NCI-H748 (cell line): ENCODE measurements at regions not wholly inside any gene's neighbourhood (a gene's known extent, or its start where the extent isn't known, plus 50 kb on each side); places are given as distances from the start of the nearest gene placed in this dataset.
"Not testable (repeated sequence)": the region's sequence is repeated elsewhere in the genome, so short reads cannot be mapped to it uniquely, and the experiment has no call there.

Experiments
- DNase-seq: peaks from one replicate; lab custom pipeline; 2025; ENCODE audit not compliant: unreplicated experiment; lab: John Stamatoyannopoulos, UW

DNA sequence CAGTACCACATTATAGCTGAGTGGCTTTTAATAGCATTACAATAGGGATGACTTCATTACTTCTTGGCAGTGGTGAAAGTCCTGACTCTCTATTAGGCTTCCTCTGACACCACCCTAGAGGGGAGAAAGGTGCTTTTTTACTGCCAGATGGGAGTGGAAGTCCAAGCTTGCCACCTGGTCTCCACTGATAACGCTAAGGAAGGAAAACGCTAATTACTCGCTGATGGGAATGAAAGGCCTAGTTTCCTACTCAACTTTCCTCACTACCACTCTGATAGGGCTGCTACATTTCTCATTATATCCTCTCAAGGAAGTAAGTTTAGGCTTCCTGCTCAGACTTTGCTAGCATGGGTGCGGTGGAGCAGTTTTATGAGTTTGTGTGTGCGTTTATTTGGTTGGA, 62.3 kb upstream of the PAGE3 start:
- no peak for DNase-seq

- DNase-seq = no peak
These were observed 70.6 kb upstream of the PAGE3 start for GRCh38 chrX:55335296-55335695.

DNA sequence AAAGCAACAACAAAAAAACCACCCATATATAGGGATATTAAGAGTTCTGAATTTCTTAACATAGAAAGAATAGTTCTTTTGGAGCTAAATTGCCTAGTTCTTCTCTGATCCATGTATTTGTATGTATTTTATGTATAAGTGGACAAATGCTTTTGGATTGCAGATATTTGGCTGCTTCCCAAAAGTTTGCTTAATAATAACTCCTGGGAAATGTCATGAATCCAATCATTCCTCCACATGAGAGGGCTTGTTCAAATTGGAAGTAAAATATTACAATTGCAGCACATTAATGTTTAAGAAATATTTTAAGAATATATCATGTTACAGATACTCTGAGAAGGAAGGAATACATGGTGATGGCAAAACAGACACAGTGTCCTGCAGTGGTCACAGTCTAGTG, 71.5 kb upstream of the PAGE3 start:
- no peak for DNase-seq

GRCh38 chrX:55340896-55341433, 76.2 kb upstream of the PAGE3 start:
- DNase-seq = no peak

GRCh38 chrX:55342533-55343501, 78.1 kb upstream of the PAGE3 start:
- DNase-seq = peak; percentile 52

DNA sequence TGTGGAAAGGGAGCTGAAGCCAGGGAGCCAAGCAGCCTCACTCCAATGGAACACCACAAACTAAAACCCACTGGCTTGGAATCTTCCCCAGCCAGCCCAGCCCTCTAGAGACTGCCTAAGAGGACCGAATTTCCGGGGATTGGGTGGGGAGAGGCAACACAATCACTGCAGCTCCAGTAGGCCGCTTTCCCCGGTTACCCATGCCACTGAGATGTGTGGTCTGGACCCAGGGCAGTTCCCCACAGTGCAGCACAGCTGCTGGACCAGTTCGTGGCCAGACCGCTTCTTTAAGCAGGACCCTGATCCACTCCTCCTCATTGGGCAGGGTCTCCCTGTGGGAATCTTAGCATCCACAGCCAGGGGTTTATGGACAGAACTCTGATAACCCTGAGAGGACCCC, 91.9 kb upstream of the PAGE3 start:
- DNase-seq = no peak

DNA sequence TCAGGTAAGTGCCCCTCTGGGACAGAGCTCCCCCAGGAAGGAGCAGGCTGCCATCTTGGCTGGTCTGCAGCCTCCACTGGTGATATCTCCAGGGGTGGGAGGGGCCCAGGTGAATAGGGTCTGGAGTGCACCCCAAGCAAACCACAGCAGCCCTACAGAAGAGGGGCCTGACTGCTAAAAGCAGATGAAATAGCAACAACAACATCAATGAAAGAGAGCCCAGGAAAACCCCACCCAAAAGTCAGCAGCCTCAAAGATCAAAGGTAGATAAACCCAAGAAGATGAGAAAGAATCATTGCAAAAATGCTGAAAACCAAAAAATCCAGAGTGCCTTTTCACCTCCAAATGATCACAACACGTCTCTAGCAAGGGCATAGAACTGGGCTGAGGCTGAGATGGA, 92.5 kb upstream of the PAGE3 start:
- DNase-seq = no peak

- no peak for DNase-seq
These were observed 72.5 kb upstream of the MAGEH1 start for GRCh38 chrX:55379396-55379795.

- no peak for DNase-seq
These were observed 62.6 kb upstream of the MAGEH1 start for GRCh38 chrX:55389376-55389775.

- not testable (repeated sequence) for DNase-seq
These were observed 55.1 kb upstream of the MAGEH1 start for GRCh38 chrX:55396836-55397235.
